SK-N-SH treated with all-trans-retinoic acid at 6 μM for 48 hours (cell line): ENCODE measurements at regions not wholly inside any gene's neighbourhood (a gene's known extent, or its start where the extent isn't known, plus 50 kb on each side); places are given as distances from the start of the nearest gene placed in this dataset.

Source experiments
- ATAC-seq: fragments of 200-7000 bp; cut with Tn5 transposase; 3 replicates; pipeline ENCODE4 v1.9.1; 2020; ENCODE audit warnings: mild to moderate bottlenecking, moderate library complexity
- CSDC2 ChIP-seq: fragments of 250-450 bp; sonication (Bioruptor Pico); IDR thresholded peaks from 2 replicates; pipeline ENCODE4 v1.5.0; 2020; ENCODE audit warnings: mild to moderate bottlenecking, moderate library complexity
- ESRRG ChIP-seq: fragments of 250-450 bp; sonication (Bioruptor Pico); IDR thresholded peaks from 2 replicates; pipeline ENCODE4 v1.6.1; 2021; ENCODE audit warnings: mild to moderate bottlenecking
- GLIS3 ChIP-seq: fragments of 250-450 bp; sonication (Bioruptor Pico); IDR thresholded peaks from 2 replicates; pipeline ENCODE4 v1.5.0; 2020; ENCODE audit warnings: mild to moderate bottlenecking, moderate library complexity
- ISL1 ChIP-seq: fragments of 250-450 bp; sonication (Bioruptor Pico); IDR thresholded peaks from 2 replicates; pipeline ENCODE4 v2.1.2; 2022; ENCODE audit warnings: mild to moderate bottlenecking, moderate library complexity
- OSR1 ChIP-seq: fragments of 250-450 bp; sonication (Bioruptor Pico); IDR thresholded peaks from 2 replicates; pipeline ENCODE4 v1.8.0; 2022; ENCODE audit warnings: moderate library complexity, mild to moderate bottlenecking, inconsistent platforms
- POU6F1 ChIP-seq: fragments of 250-450 bp; sonication (Bioruptor Pico); IDR thresholded peaks from 2 replicates; pipeline ENCODE4 v1.8.0; 2021; ENCODE audit warnings: low read depth, mild to moderate bottlenecking, moderate library complexity, borderline replicate concordance
- PPARA ChIP-seq: fragments of 250-450 bp; sonication (Bioruptor Pico); IDR thresholded peaks from 2 replicates; pipeline ENCODE4 v1.5.0; 2020; ENCODE audit warnings: mild to moderate bottlenecking, borderline replicate concordance
- SNAI2 ChIP-seq: fragments of 250-450 bp; sonication (Bioruptor Pico); IDR thresholded peaks from 2 replicates; pipeline ENCODE4 v1.5.0; 2020; ENCODE audit warnings: mild to moderate bottlenecking, moderate library complexity
- TCF4 ChIP-seq: fragments of 250-450 bp; sonication (Bioruptor Pico); IDR thresholded peaks from 2 replicates; pipeline ENCODE4 v1.8.0; 2021; ENCODE audit warnings: mild to moderate bottlenecking, moderate library complexity, borderline replicate concordance
- TOX ChIP-seq: fragments of 250-450 bp; sonication (Bioruptor Pico); IDR thresholded peaks from 2 replicates; pipeline ENCODE4 v1.8.0; 2021; ENCODE audit warnings: mild to moderate bottlenecking, moderate library complexity, borderline replicate concordance
- ZC3H10 ChIP-seq: fragments of 250-450 bp; sonication (Bioruptor Pico); IDR thresholded peaks from 2 replicates; pipeline ENCODE4 v1.5.1; 2021; ENCODE audit warnings: mild to moderate bottlenecking, moderate library complexity
- ZFP30 ChIP-seq: fragments of 450-650 bp; formaldehyde crosslinking; IDR thresholded peaks from 2 replicates; pipeline ENCODE4 v1.5.0; 2022; ENCODE audit warnings: mild to moderate bottlenecking, moderate library complexity
- ZNF70 ChIP-seq: fragments of 450-650 bp; formaldehyde crosslinking; IDR thresholded peaks from 2 replicates; pipeline ENCODE4 v1.5.0; 2020; ENCODE audit warnings: mild to moderate bottlenecking, moderate library complexity
- ZNF8 ChIP-seq: fragments of 450-650 bp; formaldehyde crosslinking; IDR thresholded peaks from 2 replicates; pipeline ENCODE4 v1.5.0; 2020; ENCODE audit warnings: mild to moderate bottlenecking, moderate library complexity
- TF ChIP-seq, protein P1 (sequence below): fragments of 250-450 bp; sonication (Bioruptor Pico); IDR thresholded peaks from 2 replicates; pipeline ENCODE4 v1.5.0; 2020; ENCODE audit warnings: mild to moderate bottlenecking, moderate library complexity
- TF ChIP-seq, protein P2 (sequence below): fragments of 250-450 bp; sonication (Bioruptor Pico); IDR thresholded peaks from 2 replicates; pipeline ENCODE4 v1.8.0; 2020; ENCODE audit warnings: mild to moderate bottlenecking, moderate library complexity, borderline replicate concordance
- TF ChIP-seq, protein P3 (sequence below): fragments of 250-450 bp; sonication (Bioruptor Pico); IDR thresholded peaks from 2 replicates; pipeline ENCODE4 v1.5.1; 2020; ENCODE audit warnings: low read depth, mild to moderate bottlenecking, moderate library complexity
- TF ChIP-seq, protein P4 (sequence below): fragments of 250-450 bp; sonication (Bioruptor Pico); IDR thresholded peaks from 2 replicates; pipeline ENCODE4 v1.5.1; 2021; ENCODE audit warnings: mild to moderate bottlenecking, moderate library complexity

DNA sequence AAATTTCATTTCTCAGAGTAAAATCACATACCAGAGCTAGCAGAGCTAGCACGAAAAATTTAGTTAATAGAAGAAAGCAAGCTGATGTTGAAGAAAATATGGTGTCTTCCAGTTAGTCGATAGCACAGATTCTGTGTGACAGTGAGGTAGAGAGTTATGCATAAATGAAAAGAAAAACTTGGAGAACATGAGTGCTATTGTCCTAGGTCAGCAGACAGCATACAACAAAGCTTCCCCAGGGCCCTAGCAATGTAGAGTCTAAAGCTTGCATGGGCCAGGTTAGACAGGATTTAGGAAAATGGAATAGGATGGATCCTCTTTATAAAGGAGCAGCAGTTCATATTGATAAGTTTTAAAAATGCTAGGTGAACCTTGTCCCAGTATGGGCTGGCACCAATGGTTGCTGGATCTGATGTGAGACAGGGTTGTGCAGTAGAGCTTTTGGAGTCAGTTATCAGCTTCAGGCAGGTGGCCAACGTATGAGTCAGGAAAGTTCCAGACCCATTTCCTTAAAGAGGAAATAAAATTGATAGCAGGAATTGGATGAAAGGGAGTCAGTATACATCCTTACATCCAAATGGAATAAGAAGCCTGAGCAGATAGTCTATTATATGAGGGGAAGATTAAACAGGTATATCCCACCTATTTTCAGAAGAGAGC is 277.2 kb downstream of the FRK start:
- ATAC-seq: no peak
- no peak for TF ChIP-seq ZNF70
- no peak for TF ChIP-seq POU6F1 (CRISPR knock-in tag)
- TF ChIP-seq TOX (CRISPR knock-in tag): no peak
- no peak for TF ChIP-seq CSDC2 (CRISPR knock-in tag)
- TF ChIP-seq ZC3H10: no peak

DNA sequence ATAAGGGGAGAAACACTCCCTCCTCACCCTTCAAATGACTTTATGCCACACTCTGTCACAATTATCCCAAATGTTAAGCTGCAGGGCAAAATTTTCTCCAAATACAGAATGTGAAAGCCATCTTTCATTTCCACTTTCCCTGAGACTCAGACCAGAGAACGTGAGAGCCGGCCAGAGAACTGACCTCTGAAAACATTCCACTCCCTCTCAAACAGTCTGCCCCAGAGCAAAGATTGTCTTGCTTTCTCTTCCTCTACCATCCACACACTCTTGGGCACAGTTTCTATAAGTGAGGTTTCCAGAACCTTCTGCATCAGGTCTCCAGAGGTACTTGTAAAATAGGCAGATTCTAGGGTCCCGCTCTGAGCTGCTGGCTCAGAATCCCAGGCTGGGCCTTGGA is 278.1 kb downstream of the FRK start:
- no peak for ATAC-seq
- TF ChIP-seq, protein P1, sequence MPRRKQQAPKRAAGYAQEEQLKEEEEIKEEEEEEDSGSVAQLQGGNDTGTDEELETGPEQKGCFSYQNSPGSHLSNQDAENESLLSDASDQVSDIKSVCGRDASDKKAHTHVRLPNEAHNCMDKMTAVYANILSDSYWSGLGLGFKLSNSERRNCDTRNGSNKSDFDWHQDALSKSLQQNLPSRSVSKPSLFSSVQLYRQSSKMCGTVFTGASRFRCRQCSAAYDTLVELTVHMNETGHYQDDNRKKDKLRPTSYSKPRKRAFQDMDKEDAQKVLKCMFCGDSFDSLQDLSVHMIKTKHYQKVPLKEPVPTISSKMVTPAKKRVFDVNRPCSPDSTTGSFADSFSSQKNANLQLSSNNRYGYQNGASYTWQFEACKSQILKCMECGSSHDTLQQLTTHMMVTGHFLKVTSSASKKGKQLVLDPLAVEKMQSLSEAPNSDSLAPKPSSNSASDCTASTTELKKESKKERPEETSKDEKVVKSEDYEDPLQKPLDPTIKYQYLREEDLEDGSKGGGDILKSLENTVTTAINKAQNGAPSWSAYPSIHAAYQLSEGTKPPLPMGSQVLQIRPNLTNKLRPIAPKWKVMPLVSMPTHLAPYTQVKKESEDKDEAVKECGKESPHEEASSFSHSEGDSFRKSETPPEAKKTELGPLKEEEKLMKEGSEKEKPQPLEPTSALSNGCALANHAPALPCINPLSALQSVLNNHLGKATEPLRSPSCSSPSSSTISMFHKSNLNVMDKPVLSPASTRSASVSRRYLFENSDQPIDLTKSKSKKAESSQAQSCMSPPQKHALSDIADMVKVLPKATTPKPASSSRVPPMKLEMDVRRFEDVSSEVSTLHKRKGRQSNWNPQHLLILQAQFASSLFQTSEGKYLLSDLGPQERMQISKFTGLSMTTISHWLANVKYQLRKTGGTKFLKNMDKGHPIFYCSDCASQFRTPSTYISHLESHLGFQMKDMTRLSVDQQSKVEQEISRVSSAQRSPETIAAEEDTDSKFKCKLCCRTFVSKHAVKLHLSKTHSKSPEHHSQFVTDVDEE (CRISPR knock-in tag): no peak
- TF ChIP-seq SNAI2 (CRISPR knock-in tag) (no peak), OSR1 (no peak), ZNF8 (CRISPR knock-in tag) (no peak), ESRRG (no peak)
- TF ChIP-seq, all 23 proteins: peak for 0

DNA sequence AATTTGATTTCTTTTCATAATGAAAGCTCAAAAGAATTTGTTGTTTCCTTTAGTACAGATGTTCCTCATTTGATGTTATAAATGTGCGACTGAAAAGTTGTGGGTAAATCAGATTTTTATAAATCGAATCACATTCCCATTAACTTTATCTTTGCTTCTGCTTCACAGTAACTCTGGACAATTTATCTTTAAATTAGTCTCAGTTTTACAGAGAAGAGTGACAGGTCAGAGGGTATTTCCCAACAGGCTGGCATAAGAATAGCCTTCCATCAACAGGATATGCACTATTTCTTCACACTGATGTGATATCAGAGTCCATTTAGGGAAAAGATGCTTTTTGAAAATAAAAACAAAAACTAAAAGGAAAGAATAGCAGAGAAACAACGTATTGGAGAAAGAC is 286.9 kb downstream of the FRK start:
- TF ChIP-seq TCF4 (CRISPR knock-in tag): peak; percentile 100
- TF ChIP-seq, protein P2, sequence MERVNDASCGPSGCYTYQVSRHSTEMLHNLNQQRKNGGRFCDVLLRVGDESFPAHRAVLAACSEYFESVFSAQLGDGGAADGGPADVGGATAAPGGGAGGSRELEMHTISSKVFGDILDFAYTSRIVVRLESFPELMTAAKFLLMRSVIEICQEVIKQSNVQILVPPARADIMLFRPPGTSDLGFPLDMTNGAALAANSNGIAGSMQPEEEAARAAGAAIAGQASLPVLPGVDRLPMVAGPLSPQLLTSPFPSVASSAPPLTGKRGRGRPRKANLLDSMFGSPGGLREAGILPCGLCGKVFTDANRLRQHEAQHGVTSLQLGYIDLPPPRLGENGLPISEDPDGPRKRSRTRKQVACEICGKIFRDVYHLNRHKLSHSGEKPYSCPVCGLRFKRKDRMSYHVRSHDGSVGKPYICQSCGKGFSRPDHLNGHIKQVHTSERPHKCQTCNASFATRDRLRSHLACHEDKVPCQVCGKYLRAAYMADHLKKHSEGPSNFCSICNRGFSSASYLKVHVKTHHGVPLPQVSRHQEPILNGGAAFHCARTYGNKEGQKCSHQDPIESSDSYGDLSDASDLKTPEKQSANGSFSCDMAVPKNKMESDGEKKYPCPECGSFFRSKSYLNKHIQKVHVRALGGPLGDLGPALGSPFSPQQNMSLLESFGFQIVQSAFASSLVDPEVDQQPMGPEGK: 0 out of 2 replicates have a peak, but pooled peaks have one; percentile 33
- TF ChIP-seq SNAI2 (CRISPR knock-in tag): no peak
- TF ChIP-seq ISL1 (CRISPR knock-in tag): peak; percentile 94
- TF ChIP-seq ZNF8 (CRISPR knock-in tag): peak; percentile 54; the same call in 1 of the 2 replicates
- TF ChIP-seq, protein P3, sequence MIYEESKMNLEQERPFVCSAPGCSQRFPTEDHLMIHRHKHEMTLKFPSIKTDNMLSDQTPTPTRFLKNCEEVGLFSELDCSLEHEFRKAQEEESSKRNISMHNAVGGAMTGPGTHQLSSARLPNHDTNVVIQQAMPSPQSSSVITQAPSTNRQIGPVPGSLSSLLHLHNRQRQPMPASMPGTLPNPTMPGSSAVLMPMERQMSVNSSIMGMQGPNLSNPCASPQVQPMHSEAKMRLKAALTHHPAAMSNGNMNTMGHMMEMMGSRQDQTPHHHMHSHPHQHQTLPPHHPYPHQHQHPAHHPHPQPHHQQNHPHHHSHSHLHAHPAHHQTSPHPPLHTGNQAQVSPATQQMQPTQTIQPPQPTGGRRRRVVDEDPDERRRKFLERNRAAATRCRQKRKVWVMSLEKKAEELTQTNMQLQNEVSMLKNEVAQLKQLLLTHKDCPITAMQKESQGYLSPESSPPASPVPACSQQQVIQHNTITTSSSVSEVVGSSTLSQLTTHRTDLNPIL (CRISPR knock-in tag): peak; percentile 85
- no peak for TF ChIP-seq ZFP30 (CRISPR knock-in tag)
- TF ChIP-seq, protein P1 (CRISPR knock-in tag): peak; percentile 100
- TF ChIP-seq ESRRG: peak; percentile 89
- no peak for TF ChIP-seq OSR1
- TF ChIP-seq, protein P4, sequence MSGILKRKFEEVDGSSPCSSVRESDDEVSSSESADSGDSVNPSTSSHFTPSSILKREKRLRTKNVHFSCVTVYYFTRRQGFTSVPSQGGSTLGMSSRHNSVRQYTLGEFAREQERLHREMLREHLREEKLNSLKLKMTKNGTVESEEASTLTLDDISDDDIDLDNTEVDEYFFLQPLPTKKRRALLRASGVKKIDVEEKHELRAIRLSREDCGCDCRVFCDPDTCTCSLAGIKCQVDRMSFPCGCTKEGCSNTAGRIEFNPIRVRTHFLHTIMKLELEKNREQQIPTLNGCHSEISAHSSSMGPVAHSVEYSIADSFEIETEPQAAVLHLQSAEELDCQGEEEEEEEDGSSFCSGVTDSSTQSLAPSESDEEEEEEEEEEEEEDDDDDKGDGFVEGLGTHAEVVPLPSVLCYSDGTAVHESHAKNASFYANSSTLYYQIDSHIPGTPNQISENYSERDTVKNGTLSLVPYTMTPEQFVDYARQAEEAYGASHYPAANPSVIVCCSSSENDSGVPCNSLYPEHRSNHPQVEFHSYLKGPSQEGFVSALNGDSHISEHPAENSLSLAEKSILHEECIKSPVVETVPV: peak; percentile 96
- TF ChIP-seq GLIS3 (CRISPR knock-in tag): peak; percentile 92; the same call in 1 of the 2 replicates
- no peak for TF ChIP-seq PPARA
- no peak for TF ChIP-seq TOX (CRISPR knock-in tag)
- ATAC-seq: no peak; the same call in 2 of the 3 replicates
